HG02798 (cell line): ENCODE measurements at regions not wholly inside any gene's neighbourhood (a gene's known extent, or its start where the extent isn't known, plus 50 kb on each side); places are given as distances from the start of the nearest gene placed in this dataset.

Source experiments
- ATAC-seq: cut with Tn5 transposase; IDR thresholded peaks from one replicate; pipeline ENCODE4 v1.9.1; 2021; ENCODE audit warnings: mild to moderate bottlenecking; ENCODE audit not compliant: unreplicated experiment, poor library complexity

GRCh38 chr5:8306288-8306896 is 437.4 kb downstream of the MTRR start:
- ATAC-seq: no peak

DNA sequence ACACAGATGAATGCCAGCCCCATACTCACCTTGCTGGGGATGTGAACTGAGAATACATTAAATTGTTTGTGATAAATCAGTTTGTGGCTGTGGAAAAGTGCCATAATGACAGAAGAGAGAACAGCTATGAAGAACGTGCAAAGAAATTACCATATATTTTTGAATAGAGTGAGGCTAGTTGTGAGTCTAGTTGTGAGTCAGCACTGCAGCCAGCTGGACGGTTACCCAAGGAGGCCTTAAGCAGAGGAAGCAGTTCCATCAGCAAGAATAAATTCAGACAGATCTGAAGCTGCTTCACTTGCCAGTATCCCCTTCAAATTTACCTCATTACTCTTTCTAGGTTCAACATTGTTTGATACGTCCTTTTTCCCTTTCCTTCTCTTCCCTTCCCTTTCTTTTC is 446.0 kb downstream of the MTRR start:
- ATAC-seq: no peak

GRCh38 chr5:8316608-8317280 is 447.8 kb downstream of the MTRR start:
- ATAC-seq: no peak

- no peak for ATAC-seq
Observed at GRCh38 chr5:8317335-8317734, 448.4 kb downstream of the MTRR start.

- ATAC-seq: no peak
Observed at GRCh38 chr5:8320244-8320643, 451.3 kb downstream of the MTRR start.

GRCh38 chr5:8321272-8321671 is 452.3 kb downstream of the MTRR start:
- no peak for ATAC-seq

- ATAC-seq: no peak
Observed at GRCh38 chr5:8322484-8322883, 453.5 kb downstream of the MTRR start.

DNA sequence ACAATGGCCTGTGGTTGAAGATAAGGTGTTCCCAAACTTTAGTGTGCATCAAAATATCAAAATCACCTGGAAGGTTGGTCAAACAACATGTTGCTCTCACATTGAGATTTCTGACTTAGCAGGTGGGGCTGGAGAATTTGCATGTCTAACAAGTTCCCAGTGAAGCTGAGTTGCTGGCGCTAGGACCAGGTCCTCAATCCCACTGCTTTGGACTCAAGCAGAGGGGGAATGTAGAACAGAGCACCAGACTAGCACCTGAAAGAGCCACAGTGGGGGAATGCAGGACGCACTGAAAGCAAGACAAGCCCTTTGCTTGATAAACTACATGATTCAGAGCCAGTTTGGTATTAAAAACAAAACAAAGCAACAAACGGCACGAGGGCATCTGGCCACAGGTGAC is 458.1 kb downstream of the MTRR start:
- no peak for ATAC-seq

DNA sequence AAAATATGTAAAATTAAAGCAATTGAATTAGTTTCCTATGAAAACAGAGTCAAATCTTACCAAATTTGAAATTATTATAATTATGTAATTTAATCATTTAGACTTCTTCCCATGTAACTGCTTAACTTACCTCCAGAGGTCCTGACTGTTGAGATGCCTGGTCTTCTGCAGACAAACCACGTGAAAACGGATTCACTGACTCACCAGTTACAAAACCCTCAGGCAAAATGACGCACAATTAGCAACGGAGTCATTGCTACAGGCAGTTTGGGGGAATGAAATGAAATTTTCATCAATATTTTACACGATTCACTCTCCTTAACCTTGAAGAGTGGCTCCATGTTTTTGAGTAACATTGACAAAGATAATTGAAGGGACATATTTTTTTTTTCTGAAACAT is 460.8 kb downstream of the MTRR start:
- no peak for ATAC-seq

DNA sequence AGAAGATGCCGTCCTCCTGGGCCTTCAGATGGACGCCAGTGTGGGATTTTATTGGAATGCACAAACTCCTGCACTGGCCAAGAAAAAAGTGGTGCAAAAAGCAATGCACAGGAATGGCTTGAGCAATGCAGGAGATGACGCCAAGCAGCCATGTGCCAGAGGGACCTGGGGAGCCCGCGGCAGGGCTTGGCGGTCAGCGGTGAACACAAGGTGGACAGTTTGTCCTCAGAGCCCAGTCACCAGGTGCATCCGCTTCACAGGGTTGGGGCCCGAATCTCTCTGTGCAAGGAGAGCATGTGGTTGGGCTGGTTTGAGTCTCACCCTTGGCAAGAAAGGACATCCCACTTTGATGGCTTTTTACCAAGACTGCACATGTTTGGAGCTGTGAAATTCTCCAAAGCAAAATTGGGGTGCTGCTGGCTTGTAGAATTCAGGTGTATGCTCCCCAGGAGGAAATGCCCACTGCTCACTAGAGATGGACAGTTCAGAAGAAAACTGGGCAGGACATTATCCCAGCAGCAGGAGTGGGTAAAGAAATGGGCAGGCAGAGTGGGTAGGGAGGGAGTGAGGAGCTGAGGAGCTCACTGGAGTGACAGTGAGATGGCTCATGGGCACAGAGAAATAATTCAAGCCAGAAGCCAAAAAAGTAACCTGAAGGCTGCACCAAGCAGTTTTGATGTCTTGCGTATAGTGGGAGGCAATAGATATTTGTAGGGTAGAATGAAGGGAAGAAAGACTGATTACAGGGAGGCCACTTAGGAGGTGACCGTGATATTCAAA is 463.9 kb downstream of the MTRR start:
- ATAC-seq: no peak

DNA sequence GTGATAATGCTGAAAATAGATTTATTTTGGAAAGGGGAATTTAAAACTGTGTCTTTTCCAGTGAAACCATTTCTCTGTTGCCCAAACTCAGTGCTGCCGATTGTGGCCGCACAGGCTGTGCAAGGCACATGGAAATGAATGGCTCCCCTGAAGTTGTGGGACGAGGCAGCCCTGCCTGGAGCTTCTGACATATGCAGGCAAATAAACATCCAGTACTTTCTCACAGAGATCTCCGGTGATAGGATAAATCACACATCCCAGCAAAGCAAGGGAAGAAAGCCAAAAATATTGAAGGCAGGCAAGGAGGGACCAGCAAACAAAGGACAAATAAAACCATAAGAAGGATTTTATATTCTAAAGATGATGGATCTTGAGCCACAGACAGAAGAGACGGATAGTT is 464.5 kb downstream of the MTRR start:
- ATAC-seq: no peak

- no peak for ATAC-seq
Observed at GRCh38 chr5:8333977-8334376, 465.0 kb downstream of the MTRR start.

- ATAC-seq: no peak
Observed at GRCh38 chr5:8340261-8340660, 471.3 kb downstream of the MTRR start.

GRCh38 chr5:8340739-8341344 is 471.9 kb downstream of the MTRR start:
- ATAC-seq: no peak

DNA sequence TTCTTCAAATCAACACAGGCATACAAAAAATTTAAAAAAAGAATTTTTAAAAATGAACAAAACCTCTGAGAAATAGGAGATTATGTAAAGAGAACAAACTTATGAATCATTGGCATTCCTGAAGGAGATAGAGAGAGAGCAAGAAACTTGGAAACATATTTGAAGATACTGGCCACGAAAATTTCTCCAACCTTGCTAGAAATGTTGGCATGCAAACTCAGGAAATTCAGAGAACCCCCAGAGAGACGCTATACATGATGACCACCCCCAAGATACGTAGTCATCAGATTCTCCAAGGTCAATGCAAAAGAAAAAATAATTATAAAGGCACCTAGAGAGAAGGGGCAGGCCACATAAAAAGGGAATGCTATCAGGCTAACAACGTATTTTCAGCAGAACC is 472.5 kb downstream of the MTRR start:
- no peak for ATAC-seq

DNA sequence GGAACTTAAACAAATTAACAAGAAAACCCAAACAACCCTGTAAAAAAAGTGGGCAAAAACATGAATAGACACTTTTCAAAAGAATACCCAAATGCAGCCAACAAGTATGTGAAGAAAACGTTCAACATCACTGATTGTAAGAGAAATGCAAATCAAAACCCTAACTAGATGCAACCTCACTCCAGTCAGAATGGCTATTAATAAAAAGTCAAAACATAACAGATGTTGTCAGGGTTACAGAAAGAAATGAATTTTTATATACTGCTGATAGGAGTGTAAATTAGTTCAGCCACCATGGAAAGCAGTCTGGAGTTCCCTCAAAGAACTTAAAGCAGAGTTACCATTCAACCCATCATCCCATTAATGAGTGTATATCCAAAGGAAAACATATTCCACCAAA is 479.0 kb downstream of the MTRR start:
- ATAC-seq: no peak

GRCh38 chr5:8349855-8350254 is 480.9 kb downstream of the MTRR start:
- ATAC-seq: peak; percentile 89

DNA sequence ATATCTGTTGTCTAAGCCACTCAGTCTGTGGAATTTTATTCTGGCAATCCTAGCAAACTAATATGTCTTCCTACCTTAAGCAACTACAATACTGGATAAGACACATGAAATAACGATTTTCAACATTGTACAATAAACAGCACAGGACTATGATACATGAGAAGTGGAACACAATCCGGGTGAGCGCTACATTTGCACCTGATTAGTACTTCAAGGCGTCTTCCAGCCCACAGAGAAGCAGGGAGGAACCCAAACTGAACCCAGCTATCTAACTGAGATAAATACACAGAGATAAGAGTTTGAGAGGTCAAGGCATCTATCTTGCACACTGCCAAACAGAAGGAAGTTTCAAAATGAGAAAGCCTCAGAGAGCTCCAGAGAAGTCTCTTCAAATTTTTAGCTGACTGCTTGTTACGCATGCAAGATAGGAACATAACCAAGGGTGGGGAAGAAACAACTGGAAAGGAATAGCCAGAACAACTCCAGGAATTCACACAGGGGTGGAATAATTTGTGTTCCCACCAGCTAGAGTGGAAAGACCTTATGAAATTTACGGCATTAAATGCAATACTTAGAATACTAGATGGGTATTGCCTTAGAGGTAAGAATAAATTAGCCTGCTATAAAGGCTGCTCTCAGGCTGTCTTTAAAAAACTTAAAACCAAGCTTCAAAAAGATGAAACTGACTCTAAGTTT is 481.8 kb downstream of the MTRR start:
- no peak for ATAC-seq

DNA sequence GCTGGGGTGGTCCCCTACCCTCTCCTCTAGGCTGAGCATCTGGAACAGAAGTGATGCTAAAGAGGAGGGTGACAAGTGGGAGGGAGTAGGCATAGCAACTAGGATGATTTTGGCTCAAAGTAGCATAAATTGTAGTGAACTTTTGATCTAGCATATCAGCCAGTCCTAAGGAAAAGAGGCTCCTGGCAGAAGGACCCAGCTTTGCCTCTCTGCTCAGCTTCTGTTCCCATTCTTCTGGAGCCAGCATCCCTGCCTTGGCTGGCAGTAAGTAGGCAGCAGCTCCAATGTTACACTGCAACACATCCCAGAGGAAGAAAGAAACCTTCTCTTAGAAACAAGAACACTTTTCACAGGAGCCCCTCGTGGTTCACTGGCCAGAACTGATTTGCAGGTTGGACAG is 487.0 kb downstream of the MTRR start:
- ATAC-seq: no peak

DNA sequence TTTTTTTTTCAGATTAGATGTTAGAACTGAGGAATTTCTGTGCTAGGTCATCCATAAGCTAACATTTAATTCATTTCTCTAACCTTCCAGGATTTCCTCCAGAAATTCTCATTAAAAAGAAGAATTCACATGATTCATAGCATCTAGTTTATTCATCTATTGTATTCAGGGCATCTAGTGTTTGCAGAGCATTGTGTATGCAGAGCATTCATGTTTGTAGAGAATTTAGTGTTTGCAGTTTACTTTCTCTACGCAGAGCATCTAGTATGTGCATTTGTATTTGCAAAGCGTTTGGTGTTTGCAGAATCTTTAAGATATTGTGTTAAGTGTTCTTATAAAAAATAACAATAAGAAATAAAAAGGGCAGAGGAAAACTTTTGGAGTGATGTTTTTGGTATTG is 491.1 kb downstream of the MTRR start:
- no peak for ATAC-seq

GRCh38 chr5:8362495-8362894 is 493.5 kb downstream of the MTRR start:
- ATAC-seq: no peak
